PFSK-1 (cell line): ENCODE measurements at regions not wholly inside any gene's neighbourhood (a gene's known extent, or its start where the extent isn't known, plus 50 kb on each side); places are given as distances from the start of the nearest gene placed in this dataset.

Experiments used
- FOXP2 ChIP-seq: optimal IDR thresholded peaks from 2 replicates; pipeline ENCODE3; 2011; ENCODE audit warnings: borderline replicate concordance, control low read depth, inconsistent platforms; ENCODE audit not compliant: insufficient read depth; ENCODE audit errors: extremely low read length, extremely low read depth
- POLR2AphosphoS5 ChIP-seq: IDR thresholded peaks from 2 replicates; pipeline ENCODE4 v1.6.1; 2012; ENCODE audit warnings: low read depth, mild to moderate bottlenecking, control low read depth, low read length, moderate library complexity
- REST ChIP-seq, 2 experiments: IDR thresholded peaks; 2 replicates each; pipeline versions ENCODE4 v1.6.1 to v1.8.0; 2011 to 2012; ENCODE audit warnings: low read depth in 2 of 2, low read length in 2 of 2, control low read depth in 1 of 2, inconsistent platforms in 1 of 2, mild to moderate bottlenecking in 1 of 2, moderate library complexity in 1 of 2; ENCODE audit not compliant: insufficient read depth in 1 of 2
- SIN3A ChIP-seq: IDR thresholded peaks from 2 replicates; pipeline ENCODE4 v1.6.1; 2012; ENCODE audit warnings: mild to moderate bottlenecking, low read length, moderate library complexity, borderline replicate concordance; ENCODE audit not compliant: insufficient read depth
- TAF1 ChIP-seq: IDR thresholded peaks from 2 replicates; pipeline ENCODE4 v1.6.1; 2012; ENCODE audit warnings: low read length, control low read depth, borderline replicate concordance; ENCODE audit not compliant: insufficient read depth

- TF ChIP-seq TAF1 (no peak), REST (IDR thresholded peaks at IDR 0.05; ENCODE audit: insufficient read depth in 1 of 2, low read depth in 2 of 2, low read length in 2 of 2) (no peak), FOXP2 (no peak), POLR2AphosphoS5 (no peak)
These were observed 1434.7 kb downstream of the BRD1 start for GRCh38 chr22:48393041-48393370.

- TF ChIP-seq SIN3A (no peak), FOXP2 (no peak), POLR2AphosphoS5 (no peak), REST (IDR thresholded peaks at IDR 0.05; ENCODE audit: insufficient read depth in 1 of 2, low read depth in 2 of 2, low read length in 2 of 2) (no peak), TAF1 (no peak)
These were observed 1435.9 kb downstream of the BRD1 start for GRCh38 chr22:48391820-48392219.

- TF ChIP-seq SIN3A (no peak), REST (IDR thresholded peaks at IDR 0.05; ENCODE audit: insufficient read depth in 1 of 2, low read depth in 2 of 2, low read length in 2 of 2) (no peak), TAF1 (no peak), POLR2AphosphoS5 (no peak), FOXP2 (no peak)
These were observed 1436.4 kb downstream of the BRD1 start for GRCh38 chr22:48391171-48391711.

- TF ChIP-seq SIN3A (no peak), REST (IDR thresholded peaks at IDR 0.05; ENCODE audit: insufficient read depth in 1 of 2, low read depth in 2 of 2, low read length in 2 of 2) (no peak), FOXP2 (no peak), POLR2AphosphoS5 (no peak)
These were observed 1437.8 kb downstream of the BRD1 start for GRCh38 chr22:48389916-48390315.

GRCh38 chr22:48382197-48382596 is 1445.5 kb downstream of the BRD1 start:
- no peak for TF ChIP-seq FOXP2
- TF ChIP-seq SIN3A = no peak
- no peak for TF ChIP-seq REST (IDR thresholded peaks at IDR 0.05; ENCODE audit: insufficient read depth in 1 of 2, low read depth in 2 of 2, low read length in 2 of 2)
- TF ChIP-seq TAF1 = no peak
- no peak for TF ChIP-seq POLR2AphosphoS5
